ENCODE measurements at regions not wholly inside any gene's neighbourhood (a gene's known extent, or its start where the extent isn't known, plus 50 kb on each side); places are given as distances from the start of the nearest gene placed in this dataset.

DNA sequence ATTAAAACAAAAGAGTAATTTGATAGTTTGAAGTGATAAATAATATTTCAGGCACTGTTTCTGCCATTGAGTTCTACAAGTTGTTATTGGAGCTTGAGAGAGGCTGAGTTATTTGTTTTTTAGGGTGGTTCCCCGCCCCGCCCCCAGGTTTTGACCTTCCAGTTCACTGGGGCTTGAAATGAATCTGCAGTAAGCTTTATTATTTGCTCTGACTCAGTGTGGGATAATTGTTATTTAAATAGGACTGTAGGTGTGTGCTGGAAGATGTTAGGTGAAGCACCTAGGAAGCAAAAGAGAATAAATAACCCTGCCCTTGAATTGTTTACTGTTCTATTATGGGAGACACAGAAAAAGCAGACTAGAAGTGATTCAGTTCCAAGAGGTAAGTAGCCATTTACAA is 81.2 kb upstream of the KCNIP4 start:
- Histone ChIP-seq H3K4me1 (ENCODE audit: control insufficient read depth, extremely low read depth, insufficient read depth, low read length) (no peaks in the 10 kb centered on the region), H3K27ac (ENCODE audit: insufficient read depth, low read length) (no peak overlapping the region), H3K9ac (ENCODE audit: insufficient read depth, low read length) (no peak overlapping the region), H3K36me3 (ENCODE audit: control insufficient read depth, insufficient read depth, low read length) (no peaks in the 10 kb centered on the region), H3K4me3 (replicated peaks in 1 of 4; ENCODE audit: control extremely low read depth in 1 of 4, insufficient read depth in 1 of 4, low read depth in 3 of 4, low read length in 4 of 4) (no peak overlapping the region), H3K27me3 (ENCODE audit: control insufficient read depth, insufficient read depth, low read length) (no peaks in the 10 kb centered on the region), H3K79me2 (ENCODE audit: control insufficient read depth, insufficient read depth, low read length) (no peaks in the 10 kb centered on the region), H2AFZ (ENCODE audit: low read length) (no peak overlapping the region), H3K4me2 (ENCODE audit: extremely low read depth, insufficient read depth, low read length) (no peak overlapping the region), H4K20me1 (ENCODE audit: control insufficient read depth, extremely low read depth, insufficient read depth, low read length) (no peaks in the 10 kb centered on the region), H3K9me3 (ENCODE audit: control insufficient read depth, insufficient read depth, low read depth, low read length) (no peaks in the 10 kb centered on the region)
- no peak for DNase-seq (ENCODE audit: low read depth in 2 of 2)
- TF ChIP-seq, protein P1, sequence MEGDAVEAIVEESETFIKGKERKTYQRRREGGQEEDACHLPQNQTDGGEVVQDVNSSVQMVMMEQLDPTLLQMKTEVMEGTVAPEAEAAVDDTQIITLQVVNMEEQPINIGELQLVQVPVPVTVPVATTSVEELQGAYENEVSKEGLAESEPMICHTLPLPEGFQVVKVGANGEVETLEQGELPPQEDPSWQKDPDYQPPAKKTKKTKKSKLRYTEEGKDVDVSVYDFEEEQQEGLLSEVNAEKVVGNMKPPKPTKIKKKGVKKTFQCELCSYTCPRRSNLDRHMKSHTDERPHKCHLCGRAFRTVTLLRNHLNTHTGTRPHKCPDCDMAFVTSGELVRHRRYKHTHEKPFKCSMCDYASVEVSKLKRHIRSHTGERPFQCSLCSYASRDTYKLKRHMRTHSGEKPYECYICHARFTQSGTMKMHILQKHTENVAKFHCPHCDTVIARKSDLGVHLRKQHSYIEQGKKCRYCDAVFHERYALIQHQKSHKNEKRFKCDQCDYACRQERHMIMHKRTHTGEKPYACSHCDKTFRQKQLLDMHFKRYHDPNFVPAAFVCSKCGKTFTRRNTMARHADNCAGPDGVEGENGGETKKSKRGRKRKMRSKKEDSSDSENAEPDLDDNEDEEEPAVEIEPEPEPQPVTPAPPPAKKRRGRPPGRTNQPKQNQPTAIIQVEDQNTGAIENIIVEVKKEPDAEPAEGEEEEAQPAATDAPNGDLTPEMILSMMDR (conservative IDR thresholded peaks at IDR 0.05 in 1 of 2, IDR thresholded peaks at IDR 0.05 in 1 of 2; ENCODE audit: low read depth in 1 of 2, low read length in 2 of 2): no peak
- TF ChIP-seq EZH2 (IDR thresholded peaks at IDR 0.05; ENCODE audit: low read length, missing control alignments): no peak

DNA sequence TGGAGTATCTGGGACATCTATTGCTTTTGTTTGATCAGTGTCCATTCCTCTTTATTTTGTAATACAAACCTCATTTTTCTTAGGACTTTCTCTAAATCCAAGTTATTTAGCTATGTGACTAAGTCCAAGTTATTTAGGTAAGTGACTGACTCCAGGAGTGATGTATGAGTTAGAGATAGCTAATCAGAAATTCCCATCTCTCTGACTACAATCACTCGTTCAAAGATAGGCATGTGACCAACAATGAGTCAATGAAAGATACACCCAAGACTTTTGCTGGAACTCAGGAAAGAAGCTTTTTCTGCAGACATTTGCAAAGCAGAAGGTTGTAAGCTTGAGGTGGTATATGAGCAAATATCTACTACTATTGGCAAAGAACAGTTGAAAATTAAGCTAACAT is 72.5 kb upstream of the KCNIP4 start:
- H3K27ac ChIP-seq (ENCODE audit: insufficient read depth, low read length): no peak overlapping the region
- DNase-seq (ENCODE audit: low read depth in 2 of 2): peak in 1 of 2 donors; percentile 59
- no peak overlapping the region for H2AFZ ChIP-seq (ENCODE audit: low read length)
- no peaks in the 10 kb centered on the region for H3K4me1 ChIP-seq (ENCODE audit: control insufficient read depth, extremely low read depth, insufficient read depth, low read length)
- TF ChIP-seq EZH2 (IDR thresholded peaks at IDR 0.05; ENCODE audit: low read length, missing control alignments): no peak
- TF ChIP-seq, protein P1 (conservative IDR thresholded peaks at IDR 0.05 in 1 of 2, IDR thresholded peaks at IDR 0.05 in 1 of 2; ENCODE audit: low read depth in 1 of 2, low read length in 2 of 2): no peak
- no peak overlapping the region for H3K4me2 ChIP-seq (ENCODE audit: extremely low read depth, insufficient read depth, low read length)
- H4K20me1 ChIP-seq (ENCODE audit: control insufficient read depth, extremely low read depth, insufficient read depth, low read length): no peaks in the 10 kb centered on the region
- H3K27me3 ChIP-seq (ENCODE audit: control insufficient read depth, insufficient read depth, low read length): no peaks in the 10 kb centered on the region
- H3K79me2 ChIP-seq (ENCODE audit: control insufficient read depth, insufficient read depth, low read length): no peaks in the 10 kb centered on the region
- H3K36me3 ChIP-seq (ENCODE audit: control insufficient read depth, insufficient read depth, low read length): no peaks in the 10 kb centered on the region
- H3K9ac ChIP-seq (ENCODE audit: insufficient read depth, low read length): no peak overlapping the region
- H3K4me3 ChIP-seq (replicated peaks in 1 of 4; ENCODE audit: control extremely low read depth in 1 of 4, insufficient read depth in 1 of 4, low read depth in 3 of 4, low read length in 4 of 4): no peak overlapping the region
- H3K9me3 ChIP-seq (ENCODE audit: control insufficient read depth, insufficient read depth, low read depth, low read length): no peaks in the 10 kb centered on the region

DNA sequence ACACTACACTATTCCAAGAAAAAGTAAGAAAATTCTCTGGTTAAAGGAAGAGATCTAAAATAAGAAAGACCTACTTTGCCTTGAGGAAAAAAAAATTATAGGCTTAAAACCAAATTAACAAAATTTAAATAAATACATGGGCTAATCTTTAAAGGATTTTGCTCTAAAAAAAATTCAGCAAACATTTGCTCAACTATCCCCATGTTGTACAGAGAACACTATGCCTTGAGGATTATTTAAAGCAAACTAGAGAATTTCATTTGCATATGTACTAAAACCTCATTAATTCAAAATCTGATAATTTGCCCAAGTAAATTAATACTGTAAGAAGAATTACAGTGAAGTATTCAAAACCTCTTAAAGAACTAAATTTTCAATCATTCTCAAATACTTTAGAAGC is 71.6 kb upstream of the KCNIP4 start:
- H3K27ac ChIP-seq (ENCODE audit: insufficient read depth, low read length): no peak overlapping the region
- H3K4me2 ChIP-seq (ENCODE audit: extremely low read depth, insufficient read depth, low read length): no peak overlapping the region
- no peak for DNase-seq (ENCODE audit: low read depth in 2 of 2)
- H3K27me3 ChIP-seq (ENCODE audit: control insufficient read depth, insufficient read depth, low read length): no peaks in the 10 kb centered on the region
- no peak overlapping the region for H3K4me3 ChIP-seq (replicated peaks in 1 of 4; ENCODE audit: control extremely low read depth in 1 of 4, insufficient read depth in 1 of 4, low read depth in 3 of 4, low read length in 4 of 4)
- no peaks in the 10 kb centered on the region for H4K20me1 ChIP-seq (ENCODE audit: control insufficient read depth, extremely low read depth, insufficient read depth, low read length)
- H3K36me3 ChIP-seq (ENCODE audit: control insufficient read depth, insufficient read depth, low read length): no peaks in the 10 kb centered on the region
- no peaks in the 10 kb centered on the region for H3K4me1 ChIP-seq (ENCODE audit: control insufficient read depth, extremely low read depth, insufficient read depth, low read length)
- H3K9me3 ChIP-seq (ENCODE audit: control insufficient read depth, insufficient read depth, low read depth, low read length): no peaks in the 10 kb centered on the region
- H2AFZ ChIP-seq (ENCODE audit: low read length): no peak overlapping the region
- no peaks in the 10 kb centered on the region for H3K79me2 ChIP-seq (ENCODE audit: control insufficient read depth, insufficient read depth, low read length)
- no peak overlapping the region for H3K9ac ChIP-seq (ENCODE audit: insufficient read depth, low read length)
- no peak for TF ChIP-seq EZH2 (IDR thresholded peaks at IDR 0.05; ENCODE audit: low read length, missing control alignments)
- TF ChIP-seq, protein P1 (conservative IDR thresholded peaks at IDR 0.05 in 1 of 2, IDR thresholded peaks at IDR 0.05 in 1 of 2; ENCODE audit: low read depth in 1 of 2, low read length in 2 of 2): no peak

All from fibroblast of lung (primary cell).